ENCODE measurements at regions not wholly inside any gene's neighbourhood (a gene's known extent, or its start where the extent isn't known, plus 50 kb on each side); places are given as distances from the start of the nearest gene placed in this dataset.
"Not testable (repeated sequence)": the region's sequence is repeated elsewhere in the genome, so short reads cannot be mapped to it uniquely, and the experiment has no call there.

GRCh38 chr4:116005037-116005805, 891.8 kb upstream of the NDST4 start:
- no peak for DNase-seq

GRCh38 chr4:116001291-116001690, 887.9 kb upstream of the NDST4 start:
- no peak for DNase-seq

GRCh38 chr4:115986573-115986972, 873.2 kb upstream of the NDST4 start:
- no peak for DNase-seq

GRCh38 chr4:115975421-115976001, 862.1 kb upstream of the NDST4 start:
- not testable (repeated sequence) for DNase-seq

- DNase-seq: no peak
These were observed 860.3 kb upstream of the NDST4 start for GRCh38 chr4:115973768-115974167.

GRCh38 chr4:115972967-115973366, 859.5 kb upstream of the NDST4 start:
- no peak for DNase-seq

- no peak for DNase-seq
These were observed 857.4 kb upstream of the NDST4 start for GRCh38 chr4:115970859-115971258.

GRCh38 chr4:115969756-115970155, 856.3 kb upstream of the NDST4 start:
- no peak for DNase-seq

- DNase-seq: no peak
These were observed 852.2 kb upstream of the NDST4 start for GRCh38 chr4:115965588-115965987.

- not testable (repeated sequence) for DNase-seq
These were observed 842.8 kb upstream of the NDST4 start for GRCh38 chr4:115956054-115956796.

- no peak for DNase-seq
These were observed 837.4 kb upstream of the NDST4 start for GRCh38 chr4:115950806-115951205.

GRCh38 chr4:115949974-115950743, 836.7 kb upstream of the NDST4 start:
- not testable (repeated sequence) for DNase-seq

- no peak for DNase-seq
These were observed 831.6 kb upstream of the NDST4 start for GRCh38 chr4:115945026-115945425.

- DNase-seq: no peak
These were observed 830.9 kb upstream of the NDST4 start for GRCh38 chr4:115944146-115944905.

- no peak for DNase-seq
These were observed 825.5 kb upstream of the NDST4 start for GRCh38 chr4:115938764-115939443.

- no peak for DNase-seq
These were observed 816.0 kb upstream of the NDST4 start for GRCh38 chr4:115929373-115929772.

GRCh38 chr4:115927382-115927781, 814.0 kb upstream of the NDST4 start:
- DNase-seq: no peak

GRCh38 chr4:115923152-115923551, 809.7 kb upstream of the NDST4 start:
- DNase-seq: no peak

- DNase-seq: no peak
These were observed 807.2 kb upstream of the NDST4 start for GRCh38 chr4:115920637-115921036.

- no peak for DNase-seq
These were observed 804.7 kb upstream of the NDST4 start for GRCh38 chr4:115918149-115918548.

- no peak for DNase-seq
These were observed 793.0 kb upstream of the NDST4 start for GRCh38 chr4:115906428-115906827.

- no peak for DNase-seq
These were observed 770.4 kb upstream of the NDST4 start for GRCh38 chr4:115883847-115884246.
